Small intestine (tissue), 7 donors: ENCODE measurements at regions not wholly inside any gene's neighbourhood (a gene's known extent, or its start where the extent isn't known, plus 50 kb on each side); places are given as distances from the start of the nearest gene placed in this dataset.
A peak's percentile ranks its signal among the peaks of the same experiment; 100 is the strongest.
"Not testable (repeated sequence)": the region's sequence is repeated elsewhere in the genome, so short reads cannot be mapped to it uniquely, and the experiment has no call there.

Experiments used
- DNase-seq, 2 donors: peaks; one replicate each; pipeline versions ENCODE4 v3.0.0 to v3.0.0-alpha.2; 2013
- FAIRE-seq: peaks from 2 replicates; lab custom pipeline; 2012; peaks lifted over from hg19 to GRCh38; lab: Jason Lieb, UNC
- H3K27ac ChIP-seq, 3 donors: one replicate each; pipeline ENCODE4 v1.5.1; 2013; ENCODE audit warnings: low read length in 2 of 3, mild to moderate bottlenecking in 2 of 3, control low read depth in 1 of 3, inconsistent platforms in 1 of 3, low read depth in 1 of 3, moderate library complexity in 1 of 3
- H3K27me3 ChIP-seq, 3 donors: one replicate each; pipeline ENCODE4 v1.6.1; 2013; ENCODE audit warnings: low read length in 3 of 3, inconsistent platforms in 1 of 3; ENCODE audit not compliant: control insufficient read depth in 3 of 3, insufficient read depth in 3 of 3
- H3K36me3 ChIP-seq, 3 donors: one replicate each; pipeline ENCODE4 v1.6.1; 2013; ENCODE audit warnings: low read length in 3 of 3, inconsistent platforms in 1 of 3, low read depth in 1 of 3, mild to moderate bottlenecking in 1 of 3, moderate library complexity in 1 of 3; ENCODE audit not compliant: control insufficient read depth in 3 of 3, insufficient read depth in 2 of 3
- H3K4me1 ChIP-seq, 3 donors: one replicate each; pipeline ENCODE4 v1.6.1; 2013; ENCODE audit warnings: low read length in 2 of 3, inconsistent platforms in 1 of 3, low read depth in 1 of 3, mild to moderate bottlenecking in 1 of 3, moderate library complexity in 1 of 3; ENCODE audit not compliant: control insufficient read depth in 3 of 3, insufficient read depth in 2 of 3
- H3K4me3 ChIP-seq, 3 donors: one replicate each; pipeline ENCODE4 v1.5.1; 2013; ENCODE audit warnings: low read length in 3 of 3, control low read depth in 1 of 3, inconsistent platforms in 1 of 3, low read depth in 1 of 3, mild to moderate bottlenecking in 1 of 3, moderate library complexity in 1 of 3
- H3K9me3 ChIP-seq, 2 donors: one replicate each; pipeline ENCODE4 v1.6.1; 2013; ENCODE audit warnings: low read depth in 1 of 2, low read length in 1 of 2; ENCODE audit not compliant: control insufficient read depth in 2 of 2, insufficient read depth in 1 of 2
- WGBS, 3 donors: extraction: QIAGEN DNeasy Blood & Tissue Kit; methylation state at CpG; one replicate each; pipeline ENCODE4 v1.1.7; 2013; 5-methylcytosine and 5-hydroxymethylcytosine counted together
- donor health status: healthy with polysubstance abuse.
- donor health status: control.
- donor health status: control.
- donor health status: Bipolar disorder and iron deficiency.
- donor health status: healthy.

DNA sequence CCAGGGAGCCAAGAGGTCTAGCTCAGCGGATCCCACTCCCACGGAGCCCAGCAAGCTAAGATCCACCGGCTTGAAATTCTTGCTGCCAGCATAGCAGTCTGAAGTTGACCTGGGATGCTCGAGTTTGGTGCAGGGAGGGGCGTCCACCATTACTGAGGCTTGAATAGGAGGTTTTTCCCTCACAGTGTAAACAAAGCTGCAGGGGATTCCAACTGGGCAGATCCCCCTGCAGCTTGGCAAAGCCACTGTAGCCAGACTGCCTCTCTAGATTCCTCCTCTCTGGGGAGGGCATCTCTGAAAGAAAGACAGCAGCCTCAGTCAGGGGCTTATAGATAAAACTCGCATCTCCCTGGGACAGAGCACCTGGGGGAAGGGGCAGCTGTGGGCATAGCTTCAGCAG lies 118.8 kb upstream of the PRICKLE1 start:
- H3K4me1 ChIP-seq, H3K36me3 ChIP-seq, H3K9me3 ChIP-seq, DNase-seq, FAIRE-seq, H3K4me3 ChIP-seq, H3K27ac ChIP-seq, H3K27me3 ChIP-seq: not testable (repeated sequence)
- 63 to 76% (median 70%) methylated on average over 6 of the region's 6 CpGs for whole genome bisulfite sequencing, 3 donors

DNA sequence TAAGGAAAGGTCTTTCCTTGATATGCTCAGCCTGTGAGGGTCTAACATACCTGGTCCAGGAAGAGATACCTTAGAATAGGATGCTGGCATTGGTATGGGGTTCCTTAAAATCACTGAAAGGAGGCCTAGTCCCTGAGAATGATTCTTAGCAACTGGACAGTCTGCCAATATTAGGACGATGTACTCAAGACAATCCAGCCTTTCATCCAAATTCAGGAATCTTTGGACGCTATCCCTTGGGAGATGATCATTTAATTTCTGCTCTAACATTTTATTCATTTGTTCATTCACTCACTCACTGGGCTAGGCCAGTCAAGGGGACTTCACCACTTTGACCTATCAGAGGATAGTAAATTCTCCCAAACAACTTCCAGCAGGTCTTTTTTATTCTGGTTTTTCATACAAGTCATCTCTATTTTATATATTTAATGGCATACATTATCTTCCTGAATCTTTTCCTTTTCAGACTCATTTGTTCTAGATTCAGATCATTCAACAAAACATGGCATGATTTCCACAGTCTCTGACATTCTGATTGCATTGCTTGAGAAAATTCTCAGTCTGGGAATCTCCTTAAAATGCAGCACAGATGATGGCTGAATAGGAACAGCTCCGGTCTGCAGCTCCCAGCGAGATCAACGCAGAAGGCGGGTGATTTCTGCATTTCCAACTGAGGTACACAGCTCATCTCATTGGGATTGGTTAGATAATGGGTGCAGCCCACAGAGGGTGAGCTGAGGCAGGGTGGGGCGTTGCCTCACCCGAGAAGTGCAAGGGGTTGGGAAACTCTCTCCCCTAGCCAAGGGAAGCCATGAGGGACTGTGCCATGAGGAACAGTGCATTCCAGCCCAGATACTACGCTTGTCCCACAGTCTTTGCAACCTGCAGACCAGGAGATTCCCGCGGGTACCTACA lies 118.0 kb upstream of the PRICKLE1 start:
- Histone ChIP-seq H3K9me3 (no peaks in the 10 kb centered on the region), H3K4me3 (no peak overlapping the region)
- no peak for FAIRE-seq

DNA sequence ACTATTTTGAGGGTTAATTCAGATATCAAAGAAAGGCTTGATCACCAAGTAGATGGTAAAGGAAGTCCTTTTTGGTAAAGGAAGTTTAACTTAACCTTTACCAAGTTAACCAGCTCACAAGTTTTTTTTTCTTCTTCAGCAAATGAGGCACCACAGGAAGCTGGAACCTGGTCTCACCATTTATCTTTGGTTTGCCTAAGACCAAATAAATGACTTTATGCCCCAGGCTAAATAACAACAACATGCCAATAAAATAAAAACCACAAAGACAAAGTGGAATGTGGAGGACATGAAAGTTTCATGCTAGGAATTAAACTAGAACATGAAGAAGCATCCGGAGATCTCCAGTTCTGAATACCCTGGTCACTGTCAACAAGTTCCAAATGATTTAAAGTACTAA lies 116.8 kb upstream of the PRICKLE1 start:
- H3K27ac ChIP-seq: no peak overlapping the region
- FAIRE-seq (no peak), DNase-seq (no peak)
- H3K9me3 ChIP-seq: no peaks in the 10 kb centered on the region
- 81 to 87% (median 84%) methylated on average over 1 of the region's 1 CpG for WGBS, 3 donors
- H3K27me3 ChIP-seq: no peaks in the 10 kb centered on the region
- H3K36me3 ChIP-seq: no peaks in the 10 kb centered on the region
- H3K4me3 ChIP-seq: no peak overlapping the region
- no peaks in the 10 kb centered on the region for H3K4me1 ChIP-seq

More for the DNA sequence above, 118.0 kb upstream of the PRICKLE1 start:
- no peaks in the 10 kb centered on the region for H3K4me1 ChIP-seq
- WGBS, 3 donors: 83 to 89% (median 84%) methylated on average over 11 of the region's 11 CpGs
- H3K36me3 ChIP-seq: no peaks in the 10 kb centered on the region
- H3K27me3 ChIP-seq: no peaks in the 10 kb centered on the region
- H3K27ac ChIP-seq: no peak overlapping the region
- DNase-seq: no peak

DNA sequence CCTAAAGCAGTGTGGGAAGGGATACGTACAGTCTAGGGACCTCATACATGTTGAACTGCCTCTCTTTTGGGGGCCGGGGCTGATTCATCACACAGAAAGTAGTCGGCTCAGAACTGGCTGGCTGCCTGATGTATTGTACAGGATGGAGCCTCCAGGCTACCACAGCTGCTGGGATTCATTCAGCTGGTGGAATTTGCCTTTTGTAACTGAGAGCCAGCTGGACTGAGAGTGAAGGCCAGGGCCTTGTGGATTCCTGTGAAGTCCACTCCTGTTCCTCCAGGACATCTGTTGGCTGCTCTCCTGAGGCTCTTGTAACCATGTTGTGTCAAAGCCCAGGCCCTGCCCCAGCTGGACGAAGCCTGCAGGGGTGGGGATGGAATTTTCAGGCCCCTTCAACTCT lies 116.3 kb upstream of the PRICKLE1 start:
- 31 to 51% (median 33%) methylated on average over 4 of the region's 4 CpGs for WGBS, 3 donors
- no peak overlapping the region for H3K27ac ChIP-seq
- FAIRE-seq: no peak

DNA sequence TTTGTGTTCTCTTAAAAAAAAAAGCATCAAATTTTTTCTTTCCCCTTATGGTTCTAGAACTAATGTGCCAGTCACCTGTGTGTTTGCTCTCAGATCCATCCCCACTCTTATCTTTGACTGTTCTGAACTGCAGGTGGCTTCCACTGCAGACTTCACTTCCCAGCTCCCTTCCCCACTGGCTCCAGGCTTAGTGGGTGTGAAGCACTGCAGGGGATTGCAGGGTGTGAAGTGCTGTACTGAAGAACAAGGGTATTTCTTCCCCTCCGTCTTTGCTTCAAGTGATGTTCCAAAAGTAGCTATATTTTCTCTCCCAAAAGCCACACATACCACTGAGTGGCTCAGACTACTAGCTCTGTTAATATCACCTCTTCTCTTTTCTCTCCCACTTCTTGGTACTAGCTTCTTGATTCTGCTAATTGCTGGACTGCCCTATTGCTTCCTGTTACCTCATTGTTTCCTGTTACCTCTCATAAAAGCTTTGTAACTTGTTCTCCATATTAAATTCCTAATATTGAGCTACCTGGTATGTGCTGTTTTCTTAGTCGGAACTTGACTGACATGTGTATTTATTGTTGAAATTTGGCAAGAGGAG lies 115.4 kb upstream of the PRICKLE1 start:
- 65 to 73% (median 70%) methylated on average over 2 of the region's 2 CpGs for WGBS, 3 donors
- no peaks in the 10 kb centered on the region for H3K27me3 ChIP-seq
- no peaks in the 10 kb centered on the region for H3K36me3 ChIP-seq
- no peaks in the 10 kb centered on the region for H3K4me1 ChIP-seq
- DNase-seq (no peak), FAIRE-seq (no peak)
- no peak overlapping the region for H3K27ac ChIP-seq
- no peaks in the 10 kb centered on the region for H3K9me3 ChIP-seq
- no peak overlapping the region for H3K4me3 ChIP-seq

More for the DNA sequence above, 116.3 kb upstream of the PRICKLE1 start:
- Histone ChIP-seq H3K4me3 (no peak overlapping the region), H3K27me3 (no peaks in the 10 kb centered on the region), H3K36me3 (no peaks in the 10 kb centered on the region), H3K9me3 (no peaks in the 10 kb centered on the region), H3K4me1 (no peaks in the 10 kb centered on the region)
- DNase-seq: peak in 1 of 2 donors; percentile 11

DNA sequence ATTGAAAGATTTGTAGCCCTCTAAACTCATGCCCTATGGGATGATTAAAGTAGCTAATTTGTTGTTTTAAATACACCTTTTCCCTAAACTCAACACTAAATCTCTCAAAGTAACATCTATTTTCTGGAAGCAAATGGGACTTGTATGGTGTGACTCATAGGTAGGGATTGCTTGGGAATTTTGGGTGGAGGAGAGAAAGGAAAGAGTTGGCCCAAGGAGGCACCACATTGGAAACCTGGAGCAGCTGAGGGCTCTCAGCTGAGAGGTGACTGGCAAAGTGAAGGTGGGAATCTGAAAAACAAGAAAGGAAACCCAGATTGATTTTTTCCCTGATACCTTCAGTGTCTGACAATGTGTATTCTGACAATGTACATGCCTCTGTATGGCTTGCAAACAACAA lies 114.8 kb upstream of the PRICKLE1 start:
- FAIRE-seq (no peak), DNase-seq (no peak)
- no peak overlapping the region for H3K27ac ChIP-seq
- H3K4me1 ChIP-seq: no peaks in the 10 kb centered on the region
- H3K4me3 ChIP-seq: no peak overlapping the region
- no peaks in the 10 kb centered on the region for H3K27me3 ChIP-seq
- no peaks in the 10 kb centered on the region for H3K9me3 ChIP-seq
- H3K36me3 ChIP-seq: no peaks in the 10 kb centered on the region

DNA sequence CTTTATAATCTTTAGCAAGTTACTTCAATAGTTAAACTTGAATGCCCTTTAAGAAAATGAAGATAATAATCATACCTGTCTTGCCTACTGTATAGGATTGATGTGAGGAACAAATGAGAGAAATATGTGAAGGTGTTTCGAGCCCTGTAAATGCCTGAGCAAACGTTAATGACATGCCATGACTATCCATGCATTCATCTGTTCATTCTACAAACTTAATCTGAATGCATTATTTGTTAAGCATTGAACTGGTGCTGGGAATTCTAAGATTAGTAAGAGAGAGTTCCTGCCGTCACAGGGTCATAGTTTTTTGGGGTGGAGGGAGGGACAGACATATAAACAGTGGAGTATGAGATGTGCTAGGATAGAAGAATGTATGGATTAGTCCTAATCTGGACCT lies 111.5 kb upstream of the PRICKLE1 start:
- DNase-seq (no peak), FAIRE-seq (no peak)
- Histone ChIP-seq H3K4me3 (no peak overlapping the region), H3K27ac (no peak overlapping the region), H3K27me3 (no peaks in the 10 kb centered on the region), H3K4me1 (no peaks in the 10 kb centered on the region), H3K9me3 (peaks cover 0 to 3% of the 10 kb centered on the region in 2 donors), H3K36me3 (no peaks in the 10 kb centered on the region)
- 52 to 76% (median 58%) methylated on average over 3 of the region's 3 CpGs for WGBS, 3 donors

DNA sequence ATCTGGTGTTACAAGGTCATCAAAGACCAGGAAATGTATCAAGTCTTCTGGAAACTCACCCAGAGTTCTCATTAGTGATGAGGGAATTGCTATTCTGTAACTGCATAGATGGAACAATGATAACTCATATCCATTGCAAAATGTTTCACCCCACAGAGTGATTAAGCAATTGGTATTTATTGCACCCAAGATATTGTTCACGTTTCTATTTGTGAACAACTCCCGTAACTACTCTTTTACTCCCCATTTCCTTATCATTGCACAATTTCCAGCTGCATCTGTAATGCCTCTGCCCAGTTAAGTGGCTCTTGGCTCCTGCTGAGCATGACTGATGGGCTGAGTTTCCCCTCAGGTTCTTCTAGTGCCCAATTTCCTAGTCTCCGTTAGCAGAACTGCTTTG lies 108.7 kb upstream of the PRICKLE1 start:
- no peaks in the 10 kb centered on the region for H3K4me1 ChIP-seq
- H3K36me3 ChIP-seq: no peaks in the 10 kb centered on the region
- H3K9me3 ChIP-seq: peaks cover 0 to 3% of the 10 kb centered on the region in 2 donors
- H3K27me3 ChIP-seq: no peaks in the 10 kb centered on the region
- DNase-seq (no peak), FAIRE-seq (no peak)
- H3K27ac ChIP-seq: no peak overlapping the region
- WGBS, 3 donors: 24 to 47% (median 46%) methylated on average over 3 of the region's 3 CpGs
- H3K4me3 ChIP-seq: no peak overlapping the region
